B cell (primary cell): ENCODE measurements at regions not wholly inside any gene's neighbourhood (a gene's known extent, or its start where the extent isn't known, plus 50 kb on each side); places are given as distances from the start of the nearest gene placed in this dataset.
"Not testable (repeated sequence)": the region's sequence is repeated elsewhere in the genome, so short reads cannot be mapped to it uniquely, and the experiment has no call there.

Experiments
- ATAC-seq: fragments of 200-7000 bp; cut with Tn5 transposase; one replicate; pipeline ENCODE4 v1.10.0; 2021; ENCODE audit warnings: low read depth, mild to moderate bottlenecking, moderate number of reproducible peaks, moderate library complexity
- CTCF ChIA-PET: fragments of 350-600 bp; sonication (Branson Sonifier 250); formaldehyde crosslinking; loops from one replicate; lab custom pipeline; 2021; ENCODE audit warnings: antibody characterized with exemption, inconsistent platforms; lab: Charles Lee
- POLR2A ChIA-PET: fragments of 350-600 bp; sonication (Branson Sonifier 250); formaldehyde crosslinking; loops from one replicate; lab custom pipeline; 2021; ENCODE audit warnings: antibody characterized with exemption; lab: Charles Lee
- DNase-seq: peaks from one replicate; pipeline ENCODE4 v3.0.0; 2013
- H2AFZ ChIP-seq: 2 replicates; pipeline ENCODE4 v1.6.1; 2012; ENCODE audit warnings: mild to moderate bottlenecking, low read depth, low read length; ENCODE audit not compliant: insufficient read depth, poor library complexity, severe bottlenecking
- H3K27ac ChIP-seq, 2 donors: 1 replicate in 1 of 2; 2 replicates in 1 of 2; pipeline ENCODE4 v1.5.1; 2012 to 2013; ENCODE audit warnings: low read length in 2 of 2, mild to moderate bottlenecking in 2 of 2, moderate library complexity in 1 of 2
- H3K27me3 ChIP-seq, 4 experiments: fragments of 200-600 bp in 1 of 4; sonication (generic) in 1 of 4; replicated peaks in 1 of 4; 1 replicate in 2 of 4; 2 replicates in 2 of 4; pipeline versions ENCODE4 v1.6.1 to v1.7.0; 2013 to 2016; ENCODE audit warnings: low read length in 3 of 4, mild to moderate bottlenecking in 2 of 4, mixed read lengths in 1 of 4, moderate library complexity in 1 of 4; ENCODE audit not compliant: insufficient read depth in 4 of 4, control insufficient read depth in 3 of 4; ENCODE audit errors: control extremely low read depth in 1 of 4
- H3K36me3 ChIP-seq, 2 experiments: replicated peaks in 1 of 2; 1 replicate in 1 of 2; 2 replicates in 1 of 2; pipeline versions ENCODE4 v1.6.1 to v1.7.1; 2013; ENCODE audit warnings: low read length in 1 of 2; ENCODE audit not compliant: insufficient read depth in 2 of 2, control insufficient read depth in 1 of 2; ENCODE audit errors: control extremely low read depth in 1 of 2, extremely low read depth in 1 of 2
- H3K4me1 ChIP-seq, 2 donors: fragments of 200-600 bp in 1 of 2; sonication (generic) in 1 of 2; 1 replicate in 1 of 2; 2 replicates in 1 of 2; pipeline versions ENCODE4 v1.5.1 to v1.6.1; 2013 to 2017; ENCODE audit warnings: low read length in 2 of 2; ENCODE audit not compliant: control insufficient read depth in 2 of 2, insufficient read depth in 2 of 2
- H3K4me2 ChIP-seq: replicated peaks from 2 replicates; pipeline ENCODE3; 2012; ENCODE audit warnings: mild to moderate bottlenecking, low read depth, low read length; ENCODE audit not compliant: poor library complexity, severe bottlenecking
- H3K4me3 ChIP-seq, 5 experiments: fragments of 200-600 bp in 1 of 5; sonication (generic) in 1 of 5; 1 replicate in 3 of 5; 2 replicates in 2 of 5; pipeline versions ENCODE4 v1.5.1 to v1.7.0; 2011 to 2016; ENCODE audit warnings: low read length in 4 of 5, mild to moderate bottlenecking in 4 of 5, low read depth in 2 of 5, control low read depth in 1 of 5, moderate library complexity in 1 of 5; ENCODE audit not compliant: insufficient read depth in 1 of 5; ENCODE audit errors: control extremely low read depth in 1 of 5, extremely low read depth in 1 of 5
- H3K79me2 ChIP-seq: fragments of 200-600 bp; sonication (generic); one replicate; pipeline ENCODE4 v1.6.0; 2016; ENCODE audit warnings: low read length; ENCODE audit not compliant: control insufficient read depth, insufficient read depth
- H3K9ac ChIP-seq: fragments of 200-600 bp; sonication (generic); 2 replicates; pipeline ENCODE4 v1.6.1; 2017; ENCODE audit warnings: mild to moderate bottlenecking, low read length, moderate library complexity
- H3K9me3 ChIP-seq, 3 donors: one replicate each; pipeline versions ENCODE4 v1.6.1 to v1.7.1; 2013; ENCODE audit warnings: low read length in 2 of 3; ENCODE audit not compliant: control insufficient read depth in 2 of 3, insufficient read depth in 1 of 3; ENCODE audit errors: control extremely low read depth in 1 of 3
- H4K20me1 ChIP-seq: 2 replicates; pipeline ENCODE4 v1.6.0; 2012; ENCODE audit warnings: mild to moderate bottlenecking, low read length; ENCODE audit not compliant: insufficient read depth, control insufficient read depth, poor library complexity, severe bottlenecking
- H3K27ac Mint-ChIP-seq: one replicate; pipeline ENCODE4 v1.8.0; 2021; ENCODE audit warnings: mixed read lengths
- H3K27me3 Mint-ChIP-seq: one replicate; pipeline ENCODE4 v1.8.0; 2021; ENCODE audit warnings: mixed read lengths
- H3K4me1 Mint-ChIP-seq: one replicate; pipeline ENCODE4 v1.8.0; 2021; ENCODE audit warnings: mixed read lengths
- H3K4me3 Mint-ChIP-seq: one replicate; pipeline ENCODE4 v1.8.0; 2021; ENCODE audit warnings: mixed read lengths
- H3K9me3 Mint-ChIP-seq: one replicate; pipeline ENCODE4 v1.8.0; 2022; ENCODE audit warnings: mixed read lengths; ENCODE audit not compliant: insufficient read depth
- EZH2 ChIP-seq: IDR thresholded peaks from 2 replicates; pipeline ENCODE4 v1.6.1; 2012; ENCODE audit warnings: borderline replicate concordance, low read depth, mild to moderate bottlenecking, moderate library complexity, low read length; ENCODE audit not compliant: insufficient read depth, poor library complexity, severe bottlenecking
- WGBS: methylation state at CpG from one replicate; pipeline ENCODE4 v1.1.5; 2013; ENCODE audit warnings: missing lambda C conversion rate; ENCODE audit not compliant: insufficient coverage; 5-methylcytosine and 5-hydroxymethylcytosine counted together
- intact Hi-C: fragments of 100-400 bp; cut with micrococcal nuclease; formaldehyde crosslinking; loops from one replicate; pipeline ENCODE4 v1.10.0; 2022
- TF ChIP-seq, protein P1 (sequence below): fragments of 200-600 bp; IDR thresholded peaks from one replicate; pipeline ENCODE4 v1.8.0; 2022; ENCODE audit warnings: antibody characterized with exemption, mild to moderate bottlenecking

DNA sequence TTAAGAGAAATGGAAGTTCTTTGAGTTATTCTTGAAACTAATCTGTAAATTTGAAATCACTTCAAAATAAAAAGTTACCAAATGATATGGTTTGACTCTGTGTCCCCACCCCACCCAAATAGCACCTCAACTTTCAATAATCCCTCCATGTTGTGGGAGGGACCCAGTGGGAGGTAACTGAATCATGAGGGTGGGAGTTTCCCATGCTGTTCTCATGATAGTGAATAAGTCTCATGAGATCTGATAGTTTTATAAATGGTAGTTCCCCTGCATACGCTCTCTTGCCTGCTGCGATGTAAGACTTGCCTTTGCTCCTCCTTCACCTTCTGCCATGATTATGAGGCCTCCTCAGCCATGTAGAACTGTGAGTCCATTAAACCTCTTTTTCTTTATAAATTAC lies 690.7 kb upstream of the ZNF385D start:
- Histone ChIP-seq H3K4me2 (no peak overlapping the region), H3K36me3 (no peaks in the 10 kb centered on the region), H3K9ac (no peak overlapping the region), H3K27me3 (no peaks in the 10 kb centered on the region), H4K20me1 (no peaks in the 10 kb centered on the region), H3K4me3 (no peak overlapping the region), H3K9me3 (no peaks in the 10 kb centered on the region), H3K27ac (no peak overlapping the region), H3K79me2 (no peaks in the 10 kb centered on the region), H3K4me1 (no peaks in the 10 kb centered on the region), H2AFZ (no peak overlapping the region)
- intact Hi-C loops, result no loop called here
- Mint-ChIP-seq H3K4me3 (no peak overlapping the region), H3K9me3 (no peaks in the 10 kb centered on the region), H3K27ac (no peak overlapping the region), H3K4me1 (no peaks in the 10 kb centered on the region), H3K27me3 (no peaks in the 10 kb centered on the region)
- ChIA-PET POLR2A (no interaction called here), CTCF (no interaction called here)
- DNase-seq (no peak), ATAC-seq (no peak)
- no peak for TF ChIP-seq EZH2
- TF ChIP-seq, protein P1, sequence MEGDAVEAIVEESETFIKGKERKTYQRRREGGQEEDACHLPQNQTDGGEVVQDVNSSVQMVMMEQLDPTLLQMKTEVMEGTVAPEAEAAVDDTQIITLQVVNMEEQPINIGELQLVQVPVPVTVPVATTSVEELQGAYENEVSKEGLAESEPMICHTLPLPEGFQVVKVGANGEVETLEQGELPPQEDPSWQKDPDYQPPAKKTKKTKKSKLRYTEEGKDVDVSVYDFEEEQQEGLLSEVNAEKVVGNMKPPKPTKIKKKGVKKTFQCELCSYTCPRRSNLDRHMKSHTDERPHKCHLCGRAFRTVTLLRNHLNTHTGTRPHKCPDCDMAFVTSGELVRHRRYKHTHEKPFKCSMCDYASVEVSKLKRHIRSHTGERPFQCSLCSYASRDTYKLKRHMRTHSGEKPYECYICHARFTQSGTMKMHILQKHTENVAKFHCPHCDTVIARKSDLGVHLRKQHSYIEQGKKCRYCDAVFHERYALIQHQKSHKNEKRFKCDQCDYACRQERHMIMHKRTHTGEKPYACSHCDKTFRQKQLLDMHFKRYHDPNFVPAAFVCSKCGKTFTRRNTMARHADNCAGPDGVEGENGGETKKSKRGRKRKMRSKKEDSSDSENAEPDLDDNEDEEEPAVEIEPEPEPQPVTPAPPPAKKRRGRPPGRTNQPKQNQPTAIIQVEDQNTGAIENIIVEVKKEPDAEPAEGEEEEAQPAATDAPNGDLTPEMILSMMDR, result no peak
- 80% methylated on average over 1 of the region's 2 CpGs for WGBS

DNA sequence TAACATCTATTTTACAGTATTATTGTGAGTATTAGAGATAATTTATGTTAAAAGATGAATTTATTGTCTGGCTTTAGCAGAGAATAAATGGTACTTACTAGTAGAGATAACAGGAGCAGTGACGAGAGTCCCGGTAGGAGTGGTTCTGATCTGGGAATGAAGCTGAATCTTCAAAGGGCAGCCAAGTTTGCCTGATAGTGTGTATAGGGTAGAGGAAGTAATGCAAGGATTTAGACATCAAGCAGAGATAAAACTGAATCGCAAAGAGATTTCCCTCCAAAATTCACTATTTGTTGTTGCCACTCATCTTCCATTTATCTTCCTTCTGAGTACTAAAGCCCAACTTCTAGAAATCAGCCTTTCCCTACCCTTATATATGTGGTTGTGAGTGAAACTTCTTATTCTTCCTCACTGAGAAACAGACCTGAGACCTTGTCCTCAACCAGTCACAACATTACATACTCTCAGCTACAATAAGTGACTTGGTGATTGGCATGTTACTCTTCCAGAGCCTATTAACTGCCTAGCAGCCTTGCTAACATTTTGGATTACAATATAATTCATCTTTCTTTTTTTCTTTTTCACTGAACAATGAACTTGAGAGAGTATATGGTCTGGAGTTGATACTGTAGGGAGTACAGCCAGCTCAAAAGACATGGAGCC lies 692.7 kb upstream of the ZNF385D start:
- Mint-ChIP-seq H3K4me1 (no peaks in the 10 kb centered on the region), H3K27ac (no peak overlapping the region), H3K27me3 (no peaks in the 10 kb centered on the region), H3K4me3 (no peak overlapping the region), H3K9me3 (no peaks in the 10 kb centered on the region)
- Histone ChIP-seq H2AFZ (no peak overlapping the region), H3K4me3 (no peak overlapping the region), H3K27me3 (no peaks in the 10 kb centered on the region), H3K9ac (no peak overlapping the region), H3K4me2 (no peak overlapping the region), H3K4me1 (no peaks in the 10 kb centered on the region), H4K20me1 (no peaks in the 10 kb centered on the region), H3K36me3 (no peaks in the 10 kb centered on the region), H3K9me3 (no peaks in the 10 kb centered on the region), H3K27ac (no peak overlapping the region), H3K79me2 (no peaks in the 10 kb centered on the region)
- intact Hi-C loops, result no loop called here
- TF ChIP-seq, protein P1, result no peak
- no peak for TF ChIP-seq EZH2
- POLR2A ChIA-PET, result no interaction called here
- CTCF ChIA-PET, result no interaction called here
- ATAC-seq (no peak), DNase-seq (no peak)
- 100% methylated on average over 2 of the region's 3 CpGs for WGBS

DNA sequence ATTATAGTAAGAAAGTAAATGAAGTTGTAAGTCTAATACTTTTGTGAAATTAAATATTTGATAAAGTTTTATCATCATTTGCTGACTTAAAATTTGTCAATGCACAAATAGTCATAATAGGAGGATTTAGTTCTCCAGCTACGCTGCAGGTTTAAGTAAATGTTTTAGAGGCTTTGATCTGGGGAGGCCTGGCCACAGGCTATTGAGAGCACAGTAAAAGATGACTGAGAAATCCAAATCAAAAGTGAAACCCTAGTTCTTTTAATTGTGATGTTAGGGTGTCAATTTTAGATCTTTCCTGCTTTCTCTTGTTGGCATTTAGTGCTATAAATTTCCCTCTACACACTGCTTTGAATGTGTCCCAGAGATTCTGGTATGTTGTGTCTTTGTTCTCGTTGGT lies 694.3 kb upstream of the ZNF385D start:
- ATAC-seq, POLR2A ChIA-PET: not testable (repeated sequence)
- no CpG with 5 or more reads among the region's 2 CpGs for WGBS

More for the DNA sequence above, 694.3 kb upstream of the ZNF385D start:
- H3K36me3 ChIP-seq, H3K4me1 ChIP-seq, H2AFZ ChIP-seq, H3K27me3 Mint-ChIP-seq, H3K4me3 ChIP-seq, H3K9me3 ChIP-seq, CTCF ChIA-PET, H3K27ac ChIP-seq, H3K79me2 ChIP-seq, H3K9ac ChIP-seq, H3K4me1 Mint-ChIP-seq, DNase-seq, intact Hi-C loops, H3K27me3 ChIP-seq, H3K27ac Mint-ChIP-seq, H3K4me2 ChIP-seq, H3K4me3 Mint-ChIP-seq, H4K20me1 ChIP-seq, H3K9me3 Mint-ChIP-seq: not testable (repeated sequence)
